ENCODE measurements at regions not wholly inside any gene's neighbourhood (a gene's known extent, or its start where the extent isn't known, plus 50 kb on each side); places are given as distances from the start of the nearest gene placed in this dataset.

DNA sequence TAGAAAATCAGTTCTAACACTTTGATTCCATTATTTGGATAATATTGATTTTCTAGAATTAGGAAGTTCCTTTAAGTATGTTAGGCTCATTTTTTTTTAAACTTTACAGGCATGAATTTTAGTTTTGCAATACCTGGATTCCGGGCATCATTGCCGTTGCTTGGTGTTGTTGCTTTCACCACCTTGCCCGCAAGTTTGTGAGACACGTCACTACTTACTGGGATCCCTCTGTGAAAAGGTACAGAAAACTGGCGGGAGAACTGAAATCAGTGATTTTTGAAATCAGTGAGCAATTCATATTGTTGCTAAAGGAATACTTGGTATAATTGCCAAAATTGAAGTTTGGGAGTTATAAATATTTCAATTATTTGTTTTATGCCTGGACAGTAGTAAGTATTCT, 232.3 kb upstream of the NPY start:
- TF ChIP-seq, protein P1, sequence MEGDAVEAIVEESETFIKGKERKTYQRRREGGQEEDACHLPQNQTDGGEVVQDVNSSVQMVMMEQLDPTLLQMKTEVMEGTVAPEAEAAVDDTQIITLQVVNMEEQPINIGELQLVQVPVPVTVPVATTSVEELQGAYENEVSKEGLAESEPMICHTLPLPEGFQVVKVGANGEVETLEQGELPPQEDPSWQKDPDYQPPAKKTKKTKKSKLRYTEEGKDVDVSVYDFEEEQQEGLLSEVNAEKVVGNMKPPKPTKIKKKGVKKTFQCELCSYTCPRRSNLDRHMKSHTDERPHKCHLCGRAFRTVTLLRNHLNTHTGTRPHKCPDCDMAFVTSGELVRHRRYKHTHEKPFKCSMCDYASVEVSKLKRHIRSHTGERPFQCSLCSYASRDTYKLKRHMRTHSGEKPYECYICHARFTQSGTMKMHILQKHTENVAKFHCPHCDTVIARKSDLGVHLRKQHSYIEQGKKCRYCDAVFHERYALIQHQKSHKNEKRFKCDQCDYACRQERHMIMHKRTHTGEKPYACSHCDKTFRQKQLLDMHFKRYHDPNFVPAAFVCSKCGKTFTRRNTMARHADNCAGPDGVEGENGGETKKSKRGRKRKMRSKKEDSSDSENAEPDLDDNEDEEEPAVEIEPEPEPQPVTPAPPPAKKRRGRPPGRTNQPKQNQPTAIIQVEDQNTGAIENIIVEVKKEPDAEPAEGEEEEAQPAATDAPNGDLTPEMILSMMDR (IDR thresholded peaks at IDR 0.05; ENCODE audit: borderline replicate concordance, extremely low read depth, low read length, poor library complexity, severe bottlenecking), result no peak
- TF ChIP-seq EZH2 (IDR thresholded peaks at IDR 0.05; ENCODE audit: borderline replicate concordance, low read depth, low read length, severe bottlenecking), result no peak

Data from DND-41 (cell line).